Neural cell (in vitro differentiated cells): ENCODE measurements at regions not wholly inside any gene's neighbourhood (a gene's known extent, or its start where the extent isn't known, plus 50 kb on each side); places are given as distances from the start of the nearest gene placed in this dataset.

ENCODE experiments used
- EP300 ChIP-seq: fragments of 450-650 bp; conservative IDR thresholded peaks from 2 replicates; pipeline ENCODE4 v1.6.1; 2014; ENCODE audit warnings: antibody characterized with exemption, mild to moderate bottlenecking, moderate library complexity; ENCODE audit not compliant: poor library complexity, severe bottlenecking
- EZH2 ChIP-seq: fragments of 200-600, 300-800 bp; shearing (Covaris generic), sonication (generic); IDR thresholded peaks from 2 replicates; pipeline ENCODE4 v1.6.1; 2014; ENCODE audit warnings: antibody characterized with exemption, low read length, borderline replicate concordance, mild to moderate bottlenecking; ENCODE audit not compliant: insufficient read depth, poor library complexity, severe bottlenecking
- MXI1 ChIP-seq: fragments of 450-650 bp; conservative IDR thresholded peaks from 2 replicates; pipeline ENCODE4 v1.6.1; 2014; ENCODE audit warnings: antibody characterized with exemption, mild to moderate bottlenecking; ENCODE audit not compliant: poor library complexity, severe bottlenecking
- POLR2AphosphoS5 ChIP-seq: IDR thresholded peaks from 2 replicates; pipeline ENCODE4 v1.6.1; 2012
- RAD21 ChIP-seq: fragments of 450-650 bp; conservative IDR thresholded peaks from 2 replicates; pipeline ENCODE4 v1.6.1; 2014; ENCODE audit warnings: antibody characterized with exemption, mild to moderate bottlenecking, moderate library complexity
- TAF1 ChIP-seq: IDR thresholded peaks from 2 replicates; pipeline ENCODE4 v1.6.1; 2012; ENCODE audit warnings: low read depth
- TF ChIP-seq, protein P1 (sequence below): fragments of 450-650 bp; IDR thresholded peaks from 2 replicates; pipeline ENCODE4 v1.5.1; 2014; ENCODE audit warnings: antibody characterized with exemption, mild to moderate bottlenecking, moderate library complexity; ENCODE audit not compliant: poor library complexity, severe bottlenecking
- TF ChIP-seq, protein P2 (sequence below): IDR thresholded peaks from 2 replicates; pipeline ENCODE4 v1.6.1; 2012; ENCODE audit warnings: borderline replicate concordance

DNA sequence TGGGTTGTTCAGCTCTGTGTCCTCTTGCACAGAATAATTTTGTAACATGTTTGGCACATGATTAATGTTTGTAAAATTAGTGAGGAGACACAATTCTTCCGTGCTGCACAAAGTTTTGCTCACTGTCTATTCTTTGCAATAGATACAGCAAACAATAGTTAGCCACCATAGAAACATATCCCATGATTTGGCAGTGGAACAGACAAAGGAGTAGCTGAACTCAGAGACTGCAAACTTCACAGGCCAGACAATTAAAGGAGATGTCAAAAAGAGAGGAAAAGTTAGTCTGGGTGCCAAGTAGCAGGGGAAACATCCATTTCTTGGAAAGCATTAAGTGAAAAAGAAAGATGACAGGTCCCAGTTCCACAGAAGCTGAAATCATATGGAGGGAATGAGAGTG is 267.4 kb upstream of the NRXN1 start:
- TF ChIP-seq POLR2AphosphoS5, result no peak
- TF ChIP-seq, protein P1, sequence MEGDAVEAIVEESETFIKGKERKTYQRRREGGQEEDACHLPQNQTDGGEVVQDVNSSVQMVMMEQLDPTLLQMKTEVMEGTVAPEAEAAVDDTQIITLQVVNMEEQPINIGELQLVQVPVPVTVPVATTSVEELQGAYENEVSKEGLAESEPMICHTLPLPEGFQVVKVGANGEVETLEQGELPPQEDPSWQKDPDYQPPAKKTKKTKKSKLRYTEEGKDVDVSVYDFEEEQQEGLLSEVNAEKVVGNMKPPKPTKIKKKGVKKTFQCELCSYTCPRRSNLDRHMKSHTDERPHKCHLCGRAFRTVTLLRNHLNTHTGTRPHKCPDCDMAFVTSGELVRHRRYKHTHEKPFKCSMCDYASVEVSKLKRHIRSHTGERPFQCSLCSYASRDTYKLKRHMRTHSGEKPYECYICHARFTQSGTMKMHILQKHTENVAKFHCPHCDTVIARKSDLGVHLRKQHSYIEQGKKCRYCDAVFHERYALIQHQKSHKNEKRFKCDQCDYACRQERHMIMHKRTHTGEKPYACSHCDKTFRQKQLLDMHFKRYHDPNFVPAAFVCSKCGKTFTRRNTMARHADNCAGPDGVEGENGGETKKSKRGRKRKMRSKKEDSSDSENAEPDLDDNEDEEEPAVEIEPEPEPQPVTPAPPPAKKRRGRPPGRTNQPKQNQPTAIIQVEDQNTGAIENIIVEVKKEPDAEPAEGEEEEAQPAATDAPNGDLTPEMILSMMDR, result no peak
- TF ChIP-seq EP300, result no peak
- no peak for TF ChIP-seq TAF1
- no peak for TF ChIP-seq EZH2
- no peak for TF ChIP-seq MXI1
- no peak for TF ChIP-seq RAD21
- TF ChIP-seq, protein P2, sequence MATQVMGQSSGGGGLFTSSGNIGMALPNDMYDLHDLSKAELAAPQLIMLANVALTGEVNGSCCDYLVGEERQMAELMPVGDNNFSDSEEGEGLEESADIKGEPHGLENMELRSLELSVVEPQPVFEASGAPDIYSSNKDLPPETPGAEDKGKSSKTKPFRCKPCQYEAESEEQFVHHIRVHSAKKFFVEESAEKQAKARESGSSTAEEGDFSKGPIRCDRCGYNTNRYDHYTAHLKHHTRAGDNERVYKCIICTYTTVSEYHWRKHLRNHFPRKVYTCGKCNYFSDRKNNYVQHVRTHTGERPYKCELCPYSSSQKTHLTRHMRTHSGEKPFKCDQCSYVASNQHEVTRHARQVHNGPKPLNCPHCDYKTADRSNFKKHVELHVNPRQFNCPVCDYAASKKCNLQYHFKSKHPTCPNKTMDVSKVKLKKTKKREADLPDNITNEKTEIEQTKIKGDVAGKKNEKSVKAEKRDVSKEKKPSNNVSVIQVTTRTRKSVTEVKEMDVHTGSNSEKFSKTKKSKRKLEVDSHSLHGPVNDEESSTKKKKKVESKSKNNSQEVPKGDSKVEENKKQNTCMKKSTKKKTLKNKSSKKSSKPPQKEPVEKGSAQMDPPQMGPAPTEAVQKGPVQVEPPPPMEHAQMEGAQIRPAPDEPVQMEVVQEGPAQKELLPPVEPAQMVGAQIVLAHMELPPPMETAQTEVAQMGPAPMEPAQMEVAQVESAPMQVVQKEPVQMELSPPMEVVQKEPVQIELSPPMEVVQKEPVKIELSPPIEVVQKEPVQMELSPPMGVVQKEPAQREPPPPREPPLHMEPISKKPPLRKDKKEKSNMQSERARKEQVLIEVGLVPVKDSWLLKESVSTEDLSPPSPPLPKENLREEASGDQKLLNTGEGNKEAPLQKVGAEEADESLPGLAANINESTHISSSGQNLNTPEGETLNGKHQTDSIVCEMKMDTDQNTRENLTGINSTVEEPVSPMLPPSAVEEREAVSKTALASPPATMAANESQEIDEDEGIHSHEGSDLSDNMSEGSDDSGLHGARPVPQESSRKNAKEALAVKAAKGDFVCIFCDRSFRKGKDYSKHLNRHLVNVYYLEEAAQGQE, result no peak
